Testis (tissue), 2 donors: ENCODE measurements at regions not wholly inside any gene's neighbourhood (a gene's known extent, or its start where the extent isn't known, plus 50 kb on each side); places are given as distances from the start of the nearest gene placed in this dataset.
"Not testable (repeated sequence)": the region's sequence is repeated elsewhere in the genome, so short reads cannot be mapped to it uniquely, and the experiment has no call there.

Experiments
- DNase-seq: peaks from one replicate; pipeline ENCODE4 v3.0.0-alpha.2; 2019
- H3K27ac ChIP-seq, 2 donors: fragments of 200-600 bp; sonication (generic); one replicate each; pipeline ENCODE4 v1.5.1; 2019
- H3K27me3 ChIP-seq: fragments of 200-600 bp; sonication (generic); one replicate; pipeline ENCODE4 v1.5.1; 2019
- H3K36me3 ChIP-seq: fragments of 200-600 bp; sonication (generic); one replicate; pipeline ENCODE4 v1.5.1; 2017; ENCODE audit warnings: low read depth; ENCODE audit errors: missing control alignments
- H3K4me1 ChIP-seq: fragments of 200-600 bp; sonication (generic); one replicate; pipeline ENCODE4 v1.5.1; 2019
- H3K4me3 ChIP-seq, 2 donors: fragments of 200-600 bp; sonication (generic); one replicate each; pipeline ENCODE4 v1.5.1; 2017 to 2019
- H3K9me3 ChIP-seq: fragments of 200-600 bp; sonication (generic); one replicate; pipeline ENCODE4 v1.5.1; 2017
- CTCF ChIP-seq, 3 experiments: fragments of 450-650 bp in 2 of 3; fragments of 200-600 bp in 1 of 3; sonication (generic) in 1 of 3; IDR thresholded peaks; one replicate each; pipeline ENCODE4 v1.5.1; 2016 to 2019; ENCODE audit warnings: antibody characterized with exemption in 3 of 3, mild to moderate bottlenecking in 2 of 3, moderate library complexity in 1 of 3
- POLR2A ChIP-seq: fragments of 450-650 bp; IDR thresholded peaks from one replicate; pipeline ENCODE4 v1.6.1; 2017; ENCODE audit warnings: antibody characterized with exemption, mild to moderate bottlenecking, moderate library complexity
- WGBS, 2 donors: methylation state at CpG; one replicate each; pipeline ENCODE4 v1.1.5; 2018; 5-methylcytosine and 5-hydroxymethylcytosine counted together
- intact Hi-C: fragments of 100-400 bp; cut with DNase I; formaldehyde crosslinking; loops from one replicate; pipeline ENCODE4 v1.15.1; 2023; ENCODE audit warnings: low total_unique reads

GRCh38 chr21:17295997-17296396 lies 216.8 kb upstream of the CXADR start:
- WGBS, 2 donors = 57 to 70% methylated on average over 4 to 5 of the region's 5 CpGs
- no peak for TF ChIP-seq POLR2A
- DNase-seq = no peak
- intact Hi-C loops = no loop called here
- Histone ChIP-seq H3K9me3 (no peaks in the 10 kb centered on the region), H3K27me3 (no peaks in the 10 kb centered on the region), H3K4me1 (no peaks in the 10 kb centered on the region), H3K27ac (no peak overlapping the region), H3K4me3 (no peak overlapping the region), H3K36me3 (no peaks in the 10 kb centered on the region)

- DNase-seq, H3K4me1 ChIP-seq, H3K27ac ChIP-seq, intact Hi-C loops, H3K4me3 ChIP-seq, H3K36me3 ChIP-seq, H3K27me3 ChIP-seq, H3K9me3 ChIP-seq: not testable (repeated sequence)
- 50 to 75% methylated on average over 1 of the region's 1 CpG for WGBS, 2 donors
Measured at GRCh38 chr21:17299576-17299975, 213.3 kb upstream of the CXADR start.

GRCh38 chr21:17327715-17328114 lies 185.1 kb upstream of the CXADR start:
- H3K4me1 ChIP-seq, H3K36me3 ChIP-seq, H3K9me3 ChIP-seq, H3K27me3 ChIP-seq, DNase-seq, H3K4me3 ChIP-seq, intact Hi-C loops, H3K27ac ChIP-seq: not testable (repeated sequence)
- 77 to 85% methylated on average over 6 to 9 of the region's 9 CpGs for WGBS, 2 donors

- Histone ChIP-seq H3K4me1 (no peaks in the 10 kb centered on the region), H3K4me3 (no peak overlapping the region), H3K9me3 (no peaks in the 10 kb centered on the region), H3K27me3 (no peaks in the 10 kb centered on the region), H3K27ac (no peak overlapping the region), H3K36me3 (no peaks in the 10 kb centered on the region)
- WGBS, 2 donors = 9 to 17% methylated on average over 3 of the region's 3 CpGs
- TF ChIP-seq CTCF (IDR thresholded peaks at IDR 0.05) (no peak), POLR2A (no peak)
- intact Hi-C loops = no loop called here
- DNase-seq = no peak
Measured at GRCh38 chr21:17334484-17334883, 178.4 kb upstream of the CXADR start.

- intact Hi-C loops = no loop called here
- no peak for TF ChIP-seq CTCF (IDR thresholded peaks at IDR 0.05)
- no peak for TF ChIP-seq POLR2A
- no peak overlapping the region for H3K27ac ChIP-seq
- no peaks in the 10 kb centered on the region for H3K36me3 ChIP-seq
- H3K27me3 ChIP-seq = no peaks in the 10 kb centered on the region
- H3K9me3 ChIP-seq = no peaks in the 10 kb centered on the region
- no peaks in the 10 kb centered on the region for H3K4me1 ChIP-seq
- DNase-seq = no peak
- 51 to 55% methylated on average over 3 of the region's 3 CpGs for WGBS, 2 donors
- no peak overlapping the region for H3K4me3 ChIP-seq
Measured at GRCh38 chr21:17340081-17340480, 172.8 kb upstream of the CXADR start.

- intact Hi-C loops = no loop called here
- Histone ChIP-seq H3K36me3 (no peaks in the 10 kb centered on the region), H3K4me3 (no peak overlapping the region), H3K27me3 (no peaks in the 10 kb centered on the region), H3K9me3 (no peaks in the 10 kb centered on the region), H3K27ac (no peak overlapping the region), H3K4me1 (no peaks in the 10 kb centered on the region)
- DNase-seq = no peak
- TF ChIP-seq POLR2A (no peak), CTCF (IDR thresholded peaks at IDR 0.05) (no peak)
- WGBS, 2 donors = 24 to 30% methylated on average over 2 of the region's 2 CpGs
Measured at GRCh38 chr21:17343055-17343454, 169.8 kb upstream of the CXADR start.
